Fibroblast of mammary gland (primary cell): ENCODE measurements at regions not wholly inside any gene's neighbourhood (a gene's known extent, or its start where the extent isn't known, plus 50 kb on each side); places are given as distances from the start of the nearest gene placed in this dataset.

Experiments
- DNase-seq: peaks from one replicate; pipeline ENCODE4 v3.0.0-alpha.2; 2010; ENCODE audit warnings: low read depth
- H3K4me3 ChIP-seq: 2 replicates; pipeline ENCODE4 v1.5.1; 2011; ENCODE audit warnings: low read depth, mild to moderate bottlenecking, low read length, moderate library complexity; ENCODE audit not compliant: control insufficient read depth
- TF ChIP-seq, protein P1 (sequence below): conservative IDR thresholded peaks from 2 replicates; pipeline ENCODE4 v1.5.1; 2011; ENCODE audit warnings: low read depth, low read length, inconsistent platforms; ENCODE audit not compliant: control insufficient read depth, insufficient read depth

- TF ChIP-seq, protein P1, sequence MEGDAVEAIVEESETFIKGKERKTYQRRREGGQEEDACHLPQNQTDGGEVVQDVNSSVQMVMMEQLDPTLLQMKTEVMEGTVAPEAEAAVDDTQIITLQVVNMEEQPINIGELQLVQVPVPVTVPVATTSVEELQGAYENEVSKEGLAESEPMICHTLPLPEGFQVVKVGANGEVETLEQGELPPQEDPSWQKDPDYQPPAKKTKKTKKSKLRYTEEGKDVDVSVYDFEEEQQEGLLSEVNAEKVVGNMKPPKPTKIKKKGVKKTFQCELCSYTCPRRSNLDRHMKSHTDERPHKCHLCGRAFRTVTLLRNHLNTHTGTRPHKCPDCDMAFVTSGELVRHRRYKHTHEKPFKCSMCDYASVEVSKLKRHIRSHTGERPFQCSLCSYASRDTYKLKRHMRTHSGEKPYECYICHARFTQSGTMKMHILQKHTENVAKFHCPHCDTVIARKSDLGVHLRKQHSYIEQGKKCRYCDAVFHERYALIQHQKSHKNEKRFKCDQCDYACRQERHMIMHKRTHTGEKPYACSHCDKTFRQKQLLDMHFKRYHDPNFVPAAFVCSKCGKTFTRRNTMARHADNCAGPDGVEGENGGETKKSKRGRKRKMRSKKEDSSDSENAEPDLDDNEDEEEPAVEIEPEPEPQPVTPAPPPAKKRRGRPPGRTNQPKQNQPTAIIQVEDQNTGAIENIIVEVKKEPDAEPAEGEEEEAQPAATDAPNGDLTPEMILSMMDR, result no peak
- H3K4me3 ChIP-seq, result no peak overlapping the region
Measured at GRCh38 chr2:101524806-101525430, 50.0 kb upstream of the RFX8 start.

More at GRCh38 chr2:101524806-101525430, 50.0 kb upstream of the RFX8 start:
- no peak for DNase-seq
